ENCODE measurements at regions not wholly inside any gene's neighbourhood (a gene's known extent, or its start where the extent isn't known, plus 50 kb on each side); places are given as distances from the start of the nearest gene placed in this dataset.

DNA sequence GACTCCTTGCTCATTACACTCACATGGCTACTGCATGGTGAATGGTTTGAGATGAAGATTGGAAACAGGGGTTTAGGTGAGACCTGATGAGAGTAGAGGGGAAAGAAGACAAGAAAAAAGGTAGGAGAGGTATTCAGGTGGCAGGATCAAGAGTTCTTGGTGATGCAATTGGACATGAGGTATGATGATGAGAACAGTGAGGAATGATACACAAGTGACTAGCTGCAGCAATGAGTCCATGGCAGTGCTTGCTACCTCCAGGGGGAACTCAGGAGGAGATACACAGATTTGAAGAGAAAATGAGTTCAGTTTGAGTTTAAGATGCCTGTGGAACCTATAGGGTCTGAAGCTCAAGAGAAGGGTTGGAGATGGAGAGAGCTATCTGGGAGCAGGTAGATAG lies 62.1 kb upstream of the NFE2L2 start:
- TF ChIP-seq CTCF (IDR thresholded peaks at IDR 0.05): no peak
- no peak for TF ChIP-seq POLR2A (IDR thresholded peaks at IDR 0.05)
